H9 (cell line): ENCODE measurements at regions not wholly inside any gene's neighbourhood (a gene's known extent, or its start where the extent isn't known, plus 50 kb on each side); places are given as distances from the start of the nearest gene placed in this dataset.

ENCODE experiments used
- DNase-seq: peaks from one replicate; pipeline ENCODE4 v3.0.0-alpha.2; 2017
- H2AFZ ChIP-seq: one replicate; pipeline ENCODE4 v1.6.1; 2013; ENCODE audit warnings: mild to moderate bottlenecking, low read length, control low read depth, moderate library complexity
- H2AK5ac ChIP-seq: 2 replicates; pipeline ENCODE4 v1.6.1; 2013; ENCODE audit warnings: low read length, control low read depth, mixed read lengths; ENCODE audit not compliant: insufficient read length
- H2BK120ac ChIP-seq: one replicate; pipeline ENCODE4 v1.6.1; 2013; ENCODE audit warnings: low read depth, mild to moderate bottlenecking, low read length, control low read depth, inconsistent platforms; ENCODE audit not compliant: poor library complexity, severe bottlenecking
- H2BK12ac ChIP-seq: 2 replicates; pipeline ENCODE4 v1.6.1; 2013; ENCODE audit warnings: low read length, control low read depth, mixed read lengths, low read depth; ENCODE audit not compliant: insufficient read length
- H2BK15ac ChIP-seq: 2 replicates; pipeline ENCODE4 v1.6.1; 2013; ENCODE audit warnings: low read depth, low read length, control low read depth
- H2BK20ac ChIP-seq: one replicate; pipeline ENCODE4 v1.6.1; 2013; ENCODE audit warnings: low read depth, mild to moderate bottlenecking, low read length, control low read depth, inconsistent platforms; ENCODE audit not compliant: poor library complexity, severe bottlenecking
- H2BK5ac ChIP-seq: 2 replicates; pipeline ENCODE4 v1.6.1; 2013; ENCODE audit warnings: low read length, control low read depth, mixed read lengths; ENCODE audit not compliant: insufficient read length
- H3K14ac ChIP-seq: 2 replicates; pipeline ENCODE4 v1.6.1; 2013; ENCODE audit warnings: low read length, control low read depth; ENCODE audit not compliant: insufficient read depth
- H3K18ac ChIP-seq: 2 replicates; pipeline ENCODE4 v1.6.1; 2013; ENCODE audit warnings: low read depth, mild to moderate bottlenecking, mixed read lengths, low read length, control low read depth; ENCODE audit not compliant: insufficient read length
- H3K23ac ChIP-seq: 2 replicates; pipeline ENCODE4 v1.6.1; 2013; ENCODE audit warnings: low read length, control low read depth, mixed read lengths, low read depth; ENCODE audit not compliant: insufficient read length
- H3K23me2 ChIP-seq: 2 replicates; pipeline ENCODE4 v1.6.1; 2013; ENCODE audit warnings: low read depth, mild to moderate bottlenecking, mixed read lengths, low read length, control low read depth; ENCODE audit not compliant: insufficient read length, poor library complexity, severe bottlenecking
- H3K27ac ChIP-seq: 2 replicates; pipeline ENCODE4 v1.5.1; 2013; ENCODE audit warnings: low read length, control low read depth, mixed read lengths, low read depth; ENCODE audit not compliant: insufficient read length
- H3K27me3 ChIP-seq: 2 replicates; pipeline ENCODE4 v1.6.1; 2013; ENCODE audit warnings: low read length, control low read depth, inconsistent platforms; ENCODE audit not compliant: insufficient read depth
- H3K4ac ChIP-seq: 2 replicates; pipeline ENCODE4 v1.6.1; 2013; ENCODE audit warnings: low read depth, mild to moderate bottlenecking, control low read depth, inconsistent platforms, low read length, moderate library complexity
- H3K4me1 ChIP-seq: 2 replicates; pipeline ENCODE4 v1.6.1; 2013; ENCODE audit warnings: low read length, control low read depth, inconsistent platforms; ENCODE audit not compliant: insufficient read depth
- H3K4me2 ChIP-seq: 2 replicates; pipeline ENCODE4 v1.6.1; 2013; ENCODE audit warnings: low read length, control low read depth, mixed read lengths; ENCODE audit not compliant: insufficient read length, insufficient read depth
- H3K56ac ChIP-seq: 2 replicates; pipeline ENCODE4 v1.6.1; 2013; ENCODE audit warnings: low read depth, mild to moderate bottlenecking, mixed read lengths, low read length, control low read depth; ENCODE audit not compliant: insufficient read length
- H3K79me1 ChIP-seq: 2 replicates; pipeline ENCODE4 v1.6.1; 2013; ENCODE audit warnings: low read depth, mild to moderate bottlenecking, moderate library complexity, low read length, control low read depth, inconsistent platforms; ENCODE audit not compliant: insufficient read depth, poor library complexity, severe bottlenecking
- H3K79me2 ChIP-seq: 2 replicates; pipeline ENCODE4 v1.6.1; 2013; ENCODE audit warnings: low read length, control low read depth, inconsistent platforms; ENCODE audit not compliant: insufficient read depth
- H3K9ac ChIP-seq: 2 replicates; pipeline ENCODE4 v1.6.1; 2013; ENCODE audit warnings: low read length, control low read depth, mixed read lengths; ENCODE audit not compliant: insufficient read length; ENCODE audit errors: extremely low read depth
- H3K9me3 ChIP-seq: one replicate; pipeline ENCODE4 v1.6.1; 2013; ENCODE audit warnings: low read depth, low read length, inconsistent platforms; ENCODE audit not compliant: control insufficient read depth
- H3T11ph ChIP-seq: one replicate; pipeline ENCODE4 v1.6.1; 2013; ENCODE audit warnings: mild to moderate bottlenecking, low read length, control low read depth, inconsistent platforms
- H4K20me1 ChIP-seq: one replicate; pipeline ENCODE4 v1.6.1; 2013; ENCODE audit not compliant: control insufficient read depth, insufficient read length, insufficient read depth
- H4K5ac ChIP-seq: 2 replicates; pipeline ENCODE4 v1.6.1; 2013; ENCODE audit warnings: low read depth, mild to moderate bottlenecking, mixed read lengths, low read length, control low read depth; ENCODE audit not compliant: insufficient read length
- H4K8ac ChIP-seq: replicated peaks from 2 replicates; pipeline ENCODE4 v1.6.1; 2013; ENCODE audit warnings: low read length, control low read depth, mixed read lengths, low read depth; ENCODE audit not compliant: insufficient read length
- H4K91ac ChIP-seq: 2 replicates; pipeline ENCODE4 v1.6.1; 2013; ENCODE audit warnings: low read depth, mild to moderate bottlenecking, moderate library complexity, mixed read lengths, low read length, control low read depth; ENCODE audit not compliant: insufficient read length
- H3K27ac Mint-ChIP-seq, 3 experiments: 2 replicates in 2 of 3; 3 replicates in 1 of 3; pipeline ENCODE4 v1.8.0; 2020 to 2021; ENCODE audit warnings: mixed read lengths in 3 of 3, mild to moderate bottlenecking in 1 of 3, moderate library complexity in 1 of 3
- H3K27me3 Mint-ChIP-seq: 2 replicates; pipeline ENCODE4 v1.8.0; 2021; ENCODE audit warnings: low read depth, mild to moderate bottlenecking, moderate library complexity, mixed read lengths
- H3K36me3 Mint-ChIP-seq, 3 experiments: 2 replicates in 2 of 3; 3 replicates in 1 of 3; pipeline ENCODE4 v1.8.0; 2020 to 2021; ENCODE audit warnings: low read depth in 3 of 3, mixed read lengths in 3 of 3; ENCODE audit not compliant: insufficient read depth in 1 of 3
- H3K4me1 Mint-ChIP-seq, 2 experiments: 2 replicates each; pipeline ENCODE4 v1.8.0; 2020; ENCODE audit warnings: mixed read lengths in 2 of 2
- H3K4me3 Mint-ChIP-seq, 2 experiments: 2 replicates in 1 of 2; 3 replicates in 1 of 2; pipeline ENCODE4 v1.8.0; 2020 to 2021; ENCODE audit warnings: mild to moderate bottlenecking in 2 of 2, mixed read lengths in 2 of 2, moderate library complexity in 1 of 2
- H3K9me3 Mint-ChIP-seq, 2 experiments: 2 replicates in 1 of 2; 3 replicates in 1 of 2; pipeline ENCODE4 v1.8.0; 2020; ENCODE audit warnings: mild to moderate bottlenecking in 2 of 2, mixed read lengths in 2 of 2, moderate library complexity in 1 of 2
- WGBS: extraction: QIAGEN DNeasy Blood & Tissue Kit; methylation state at CpG from one replicate; pipeline ENCODE4 v1.1.7; 2013; ENCODE audit warnings: missing lambda C conversion rate, low lambda C conversion rate, mixed read lengths; ENCODE audit not compliant: insufficient read length; ENCODE audit errors: extremely low coverage; 5-methylcytosine and 5-hydroxymethylcytosine counted together
- TF ChIP-seq, protein P1 (sequence below): fragments of 200-600 bp; sonication (generic); conservative IDR thresholded peaks from 3 replicates; pipeline ENCODE4 v1.8.0; 2021; ENCODE audit warnings: antibody characterized with exemption, mild to moderate bottlenecking

GRCh38 chr10:56035489-56035888 lies 325.6 kb downstream of the ZWINT start:
- Histone ChIP-seq H3K9me3 (no peaks in the 10 kb centered on the region), H4K8ac (no peak overlapping the region), H3K4ac (no peak overlapping the region), H3K18ac (no peak overlapping the region), H2AK5ac (no peak overlapping the region), H2BK20ac (no peak overlapping the region), H3K56ac (no peak overlapping the region), H2BK5ac (no peak overlapping the region), H4K20me1 (no peaks in the 10 kb centered on the region), H3K4me1 (no peaks in the 10 kb centered on the region), H3K9ac (no peak overlapping the region), H3K23ac (no peak overlapping the region), H3K79me2 (no peaks in the 10 kb centered on the region), H3K27ac (no peak overlapping the region), H2BK120ac (no peak overlapping the region), H2BK12ac (no peak overlapping the region), H3K27me3 (no peaks in the 10 kb centered on the region), H2AFZ (no peak overlapping the region), H4K91ac (no peak overlapping the region), H3K23me2 (no peaks in the 10 kb centered on the region), H3K14ac (no peak overlapping the region), H3K4me2 (no peak overlapping the region), H3T11ph (no peak overlapping the region), H3K79me1 (no peaks in the 10 kb centered on the region), H2BK15ac (no peak overlapping the region), H4K5ac (no peak overlapping the region)
- no peak for DNase-seq
- TF ChIP-seq, protein P1, sequence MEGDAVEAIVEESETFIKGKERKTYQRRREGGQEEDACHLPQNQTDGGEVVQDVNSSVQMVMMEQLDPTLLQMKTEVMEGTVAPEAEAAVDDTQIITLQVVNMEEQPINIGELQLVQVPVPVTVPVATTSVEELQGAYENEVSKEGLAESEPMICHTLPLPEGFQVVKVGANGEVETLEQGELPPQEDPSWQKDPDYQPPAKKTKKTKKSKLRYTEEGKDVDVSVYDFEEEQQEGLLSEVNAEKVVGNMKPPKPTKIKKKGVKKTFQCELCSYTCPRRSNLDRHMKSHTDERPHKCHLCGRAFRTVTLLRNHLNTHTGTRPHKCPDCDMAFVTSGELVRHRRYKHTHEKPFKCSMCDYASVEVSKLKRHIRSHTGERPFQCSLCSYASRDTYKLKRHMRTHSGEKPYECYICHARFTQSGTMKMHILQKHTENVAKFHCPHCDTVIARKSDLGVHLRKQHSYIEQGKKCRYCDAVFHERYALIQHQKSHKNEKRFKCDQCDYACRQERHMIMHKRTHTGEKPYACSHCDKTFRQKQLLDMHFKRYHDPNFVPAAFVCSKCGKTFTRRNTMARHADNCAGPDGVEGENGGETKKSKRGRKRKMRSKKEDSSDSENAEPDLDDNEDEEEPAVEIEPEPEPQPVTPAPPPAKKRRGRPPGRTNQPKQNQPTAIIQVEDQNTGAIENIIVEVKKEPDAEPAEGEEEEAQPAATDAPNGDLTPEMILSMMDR = no peak
- peaks cover 5 to 11% of the 10 kb centered on the region in 2 experiments; a peak in 2 of 4 replicates for H3K4me1 Mint-ChIP-seq
- H3K4me3 Mint-ChIP-seq = no peak overlapping the region
- H3K27me3 Mint-ChIP-seq = no peaks in the 10 kb centered on the region
- no peak overlapping the region; a peak in 1 of 7 replicates for H3K27ac Mint-ChIP-seq
- H3K36me3 Mint-ChIP-seq = peaks cover 2 to 10% (median 4%) of the 10 kb centered on the region in 3 experiments; a peak in 3 of 7 replicates
- WGBS = no CpG with 5 or more reads among the region's 8 CpGs
- peaks cover 0 to 10% of the 10 kb centered on the region in 2 experiments; a peak in 2 of 5 replicates for H3K9me3 Mint-ChIP-seq
